ENCODE measurements at regions not wholly inside any gene's neighbourhood (a gene's known extent, or its start where the extent isn't known, plus 50 kb on each side); places are given as distances from the start of the nearest gene placed in this dataset.
"Not testable (repeated sequence)": the region's sequence is repeated elsewhere in the genome, so short reads cannot be mapped to it uniquely, and the experiment has no call there.

GRCh38 chrX:5666689-5667088 lies 562.0 kb downstream of the NLGN4X start:
- TF ChIP-seq POLR2A (IDR thresholded peaks at IDR 0.05) = not testable (repeated sequence)
- TF ChIP-seq, protein P1, sequence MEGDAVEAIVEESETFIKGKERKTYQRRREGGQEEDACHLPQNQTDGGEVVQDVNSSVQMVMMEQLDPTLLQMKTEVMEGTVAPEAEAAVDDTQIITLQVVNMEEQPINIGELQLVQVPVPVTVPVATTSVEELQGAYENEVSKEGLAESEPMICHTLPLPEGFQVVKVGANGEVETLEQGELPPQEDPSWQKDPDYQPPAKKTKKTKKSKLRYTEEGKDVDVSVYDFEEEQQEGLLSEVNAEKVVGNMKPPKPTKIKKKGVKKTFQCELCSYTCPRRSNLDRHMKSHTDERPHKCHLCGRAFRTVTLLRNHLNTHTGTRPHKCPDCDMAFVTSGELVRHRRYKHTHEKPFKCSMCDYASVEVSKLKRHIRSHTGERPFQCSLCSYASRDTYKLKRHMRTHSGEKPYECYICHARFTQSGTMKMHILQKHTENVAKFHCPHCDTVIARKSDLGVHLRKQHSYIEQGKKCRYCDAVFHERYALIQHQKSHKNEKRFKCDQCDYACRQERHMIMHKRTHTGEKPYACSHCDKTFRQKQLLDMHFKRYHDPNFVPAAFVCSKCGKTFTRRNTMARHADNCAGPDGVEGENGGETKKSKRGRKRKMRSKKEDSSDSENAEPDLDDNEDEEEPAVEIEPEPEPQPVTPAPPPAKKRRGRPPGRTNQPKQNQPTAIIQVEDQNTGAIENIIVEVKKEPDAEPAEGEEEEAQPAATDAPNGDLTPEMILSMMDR (IDR thresholded peaks at IDR 0.05) = not testable (repeated sequence)

Data from Peyer's patch (tissue), 4 donors.